ENCODE measurements at regions not wholly inside any gene's neighbourhood (a gene's known extent, or its start where the extent isn't known, plus 50 kb on each side); places are given as distances from the start of the nearest gene placed in this dataset.

DNA sequence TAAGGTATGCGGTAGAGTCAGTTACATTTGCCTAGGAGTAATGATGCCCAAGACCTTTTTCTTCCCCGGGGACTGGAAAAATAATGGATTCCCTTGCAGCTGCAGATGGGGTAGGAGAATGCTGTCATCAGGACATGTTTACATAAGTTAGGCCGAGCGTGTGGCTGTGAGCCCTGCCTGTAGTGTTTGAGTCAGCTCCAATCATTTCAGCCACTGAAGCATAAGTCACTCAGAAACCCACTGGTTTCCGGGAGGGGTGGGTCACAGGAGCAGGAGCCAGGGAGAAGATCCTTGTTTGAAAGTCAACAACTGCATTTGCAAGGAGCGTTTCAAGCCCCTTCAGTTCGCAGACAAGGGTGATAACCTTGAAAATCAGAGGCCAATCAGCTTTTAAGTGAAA, 562.3 kb downstream of the MCTP2 start:
- ChIA-PET CTCF (no interaction called here), POLR2A (no interaction called here)
- H3F3A ChIP-seq (replicated peaks; ENCODE audit: insufficient read depth): no peaks in the 10 kb centered on the region
- no peak overlapping the region for H3K4me2 ChIP-seq
- H3K9me3 ChIP-seq: no peaks in the 10 kb centered on the region; the same call in 1 of the 2 replicates
- no peak overlapping the region for H3K27ac ChIP-seq (ENCODE audit: low read depth in 2 of 2, low read length in 1 of 2)
- 18% methylated on average over 7 of the region's 7 CpGs for WGBS (ENCODE audit: low lambda C conversion rate)
- H3K9me2 ChIP-seq: no peaks in the 10 kb centered on the region; the same call in 1 of the 2 replicates
- no peaks in the 10 kb centered on the region for H3K4me1 ChIP-seq (ENCODE audit: control insufficient read depth in 1 of 2, insufficient read depth in 2 of 2, low read depth in 1 of 2, low read length in 1 of 2)
- H3K36me3 ChIP-seq (replicated peaks in 1 of 2; ENCODE audit: control insufficient read depth in 1 of 2, insufficient read depth in 2 of 2, low read length in 1 of 2): no peaks in the 10 kb centered on the region
- H3K4me3 ChIP-seq (ENCODE audit: low read depth in 2 of 2, low read length in 1 of 2): no peak overlapping the region
- H3K27me3 ChIP-seq (ENCODE audit: insufficient read depth): no peaks in the 10 kb centered on the region
- no peak for TF ChIP-seq JUND (IDR thresholded peaks at IDR 0.05)
- TF ChIP-seq CHD2 (IDR thresholded peaks at IDR 0.05; ENCODE audit: low read length, partially characterized antibody): no peak
- TF ChIP-seq, protein P1, sequence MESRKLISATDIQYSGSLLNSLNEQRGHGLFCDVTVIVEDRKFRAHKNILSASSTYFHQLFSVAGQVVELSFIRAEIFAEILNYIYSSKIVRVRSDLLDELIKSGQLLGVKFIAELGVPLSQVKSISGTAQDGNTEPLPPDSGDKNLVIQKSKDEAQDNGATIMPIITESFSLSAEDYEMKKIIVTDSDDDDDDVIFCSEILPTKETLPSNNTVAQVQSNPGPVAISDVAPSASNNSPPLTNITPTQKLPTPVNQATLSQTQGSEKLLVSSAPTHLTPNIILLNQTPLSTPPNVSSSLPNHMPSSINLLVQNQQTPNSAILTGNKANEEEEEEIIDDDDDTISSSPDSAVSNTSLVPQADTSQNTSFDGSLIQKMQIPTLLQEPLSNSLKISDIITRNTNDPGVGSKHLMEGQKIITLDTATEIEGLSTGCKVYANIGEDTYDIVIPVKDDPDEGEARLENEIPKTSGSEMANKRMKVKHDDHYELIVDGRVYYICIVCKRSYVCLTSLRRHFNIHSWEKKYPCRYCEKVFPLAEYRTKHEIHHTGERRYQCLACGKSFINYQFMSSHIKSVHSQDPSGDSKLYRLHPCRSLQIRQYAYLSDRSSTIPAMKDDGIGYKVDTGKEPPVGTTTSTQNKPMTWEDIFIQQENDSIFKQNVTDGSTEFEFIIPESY (IDR thresholded peaks at IDR 0.05; ENCODE audit: borderline replicate concordance, low read depth): no peak
- no peak for TF ChIP-seq GABPA (IDR thresholded peaks at IDR 0.05; ENCODE audit: low read depth)
- TF ChIP-seq, protein P2, sequence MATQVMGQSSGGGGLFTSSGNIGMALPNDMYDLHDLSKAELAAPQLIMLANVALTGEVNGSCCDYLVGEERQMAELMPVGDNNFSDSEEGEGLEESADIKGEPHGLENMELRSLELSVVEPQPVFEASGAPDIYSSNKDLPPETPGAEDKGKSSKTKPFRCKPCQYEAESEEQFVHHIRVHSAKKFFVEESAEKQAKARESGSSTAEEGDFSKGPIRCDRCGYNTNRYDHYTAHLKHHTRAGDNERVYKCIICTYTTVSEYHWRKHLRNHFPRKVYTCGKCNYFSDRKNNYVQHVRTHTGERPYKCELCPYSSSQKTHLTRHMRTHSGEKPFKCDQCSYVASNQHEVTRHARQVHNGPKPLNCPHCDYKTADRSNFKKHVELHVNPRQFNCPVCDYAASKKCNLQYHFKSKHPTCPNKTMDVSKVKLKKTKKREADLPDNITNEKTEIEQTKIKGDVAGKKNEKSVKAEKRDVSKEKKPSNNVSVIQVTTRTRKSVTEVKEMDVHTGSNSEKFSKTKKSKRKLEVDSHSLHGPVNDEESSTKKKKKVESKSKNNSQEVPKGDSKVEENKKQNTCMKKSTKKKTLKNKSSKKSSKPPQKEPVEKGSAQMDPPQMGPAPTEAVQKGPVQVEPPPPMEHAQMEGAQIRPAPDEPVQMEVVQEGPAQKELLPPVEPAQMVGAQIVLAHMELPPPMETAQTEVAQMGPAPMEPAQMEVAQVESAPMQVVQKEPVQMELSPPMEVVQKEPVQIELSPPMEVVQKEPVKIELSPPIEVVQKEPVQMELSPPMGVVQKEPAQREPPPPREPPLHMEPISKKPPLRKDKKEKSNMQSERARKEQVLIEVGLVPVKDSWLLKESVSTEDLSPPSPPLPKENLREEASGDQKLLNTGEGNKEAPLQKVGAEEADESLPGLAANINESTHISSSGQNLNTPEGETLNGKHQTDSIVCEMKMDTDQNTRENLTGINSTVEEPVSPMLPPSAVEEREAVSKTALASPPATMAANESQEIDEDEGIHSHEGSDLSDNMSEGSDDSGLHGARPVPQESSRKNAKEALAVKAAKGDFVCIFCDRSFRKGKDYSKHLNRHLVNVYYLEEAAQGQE (IDR thresholded peaks at IDR 0.05; ENCODE audit: low read depth, low read length): no peak
- TF ChIP-seq TAF1 (IDR thresholded peaks at IDR 0.05; ENCODE audit: borderline replicate concordance, low read depth, low read length): no peak
- TF ChIP-seq MEF2A (IDR thresholded peaks at IDR 0.05; ENCODE audit: borderline replicate concordance, low read depth): no peak
- no peak for TF ChIP-seq YY1 (IDR thresholded peaks at IDR 0.05; ENCODE audit: low read depth)
- TF ChIP-seq USF1 (IDR thresholded peaks at IDR 0.05; ENCODE audit: borderline replicate concordance, low read depth): no peak
- no peak for TF ChIP-seq GATA2 (CRISPR knock-in tag; IDR thresholded peaks at IDR 0.05)
- TF ChIP-seq POLR2AphosphoS5 (IDR thresholded peaks at IDR 0.05; ENCODE audit: low read depth, low read length): no peak
- TF ChIP-seq SMC3 (IDR thresholded peaks at IDR 0.05; ENCODE audit: low read depth, low read length): no peak
- TF ChIP-seq TEAD4 (IDR thresholded peaks at IDR 0.05; ENCODE audit: borderline replicate concordance, insufficient read depth): no peak
- TF ChIP-seq RXRA (IDR thresholded peaks at IDR 0.05; ENCODE audit: borderline replicate concordance, low read depth): no peak
- no peak for TF ChIP-seq MXI1 (IDR thresholded peaks at IDR 0.05; ENCODE audit: low read depth, low read length)
- no peak for TF ChIP-seq EZH2phosphoT487 (IDR thresholded peaks at IDR 0.05; ENCODE audit: borderline replicate concordance, low read depth)
- no peak overlapping the region for H3K9ac ChIP-seq
- no peaks in the 10 kb centered on the region for H3K79me2 ChIP-seq (ENCODE audit: insufficient read depth)
- no peaks in the 10 kb centered on the region for H4K20me1 ChIP-seq (ENCODE audit: insufficient read depth)
- DNase-seq: no peak
- H2AFZ ChIP-seq (ENCODE audit: low read depth): no peak overlapping the region
